PC-3 (cell line): ENCODE measurements at regions not wholly inside any gene's neighbourhood (a gene's known extent, or its start where the extent isn't known, plus 50 kb on each side); places are given as distances from the start of the nearest gene placed in this dataset.

Experiments
- CTCF ChIP-seq: fragments of 300-600 bp; sonication (generic); conservative IDR thresholded peaks from 2 replicates; pipeline ENCODE4 v1.5.1; 2017; ENCODE audit warnings: antibody characterized with exemption, low read depth, mild to moderate bottlenecking, low read length
- EZH2 ChIP-seq: fragments of 300-600 bp; sonication (generic); IDR thresholded peaks from one replicate; pipeline ENCODE4 v1.6.1; 2017; ENCODE audit warnings: antibody characterized with exemption, mild to moderate bottlenecking, low read length; ENCODE audit not compliant: unreplicated experiment

GRCh38 chr17:31650756-31651520 lies 208.1 kb downstream of the COPRS start:
- TF ChIP-seq CTCF (no peak), EZH2 (no peak)
